Cardiac muscle cell (in vitro differentiated cells and primary cell): ENCODE measurements at regions not wholly inside any gene's neighbourhood (a gene's known extent, or its start where the extent isn't known, plus 50 kb on each side); places are given as distances from the start of the nearest gene placed in this dataset.
A peak's percentile ranks its signal among the peaks of the same experiment; 100 is the strongest.

Source experiments
- DNase-seq, 2 donors: peaks; one replicate each; pipeline versions ENCODE4 v3.0.0 to v3.0.0-alpha.2; 2010 to 2017; ENCODE audit warnings: low read depth in 1 of 2, low spot score in 1 of 2
- H3K27ac ChIP-seq: fragments of 200-600 bp; sonication (generic); 2 replicates; pipeline ENCODE4 v1.5.1; 2016
- H3K27me3 ChIP-seq: fragments of 200-600 bp; sonication (generic); 2 replicates; pipeline ENCODE4 v1.6.0; 2016; ENCODE audit warnings: control low read depth
- H3K36me3 ChIP-seq: fragments of 200-600 bp; sonication (generic); 2 replicates; pipeline ENCODE4 v1.5.1; 2016; ENCODE audit warnings: control low read depth
- H3K4me1 ChIP-seq: fragments of 200-600 bp; sonication (generic); 2 replicates; pipeline ENCODE4 v1.8.1; 2017; ENCODE audit warnings: low read depth, mild to moderate bottlenecking, mixed run types
- H3K4me3 ChIP-seq: fragments of 200-600 bp; sonication (generic); 2 replicates; pipeline ENCODE4 v1.5.1; 2016; ENCODE audit warnings: mild to moderate bottlenecking
- H3K9me3 ChIP-seq: fragments of 200-600 bp; sonication (generic); 2 replicates; pipeline ENCODE4 v1.5.1; 2017; ENCODE audit warnings: low read depth, mild to moderate bottlenecking, control low read depth
- CTCF ChIP-seq: IDR thresholded peaks from 2 replicates; pipeline ENCODE4 v1.5.1; 2012; ENCODE audit warnings: low read depth, mild to moderate bottlenecking, low read length

DNA sequence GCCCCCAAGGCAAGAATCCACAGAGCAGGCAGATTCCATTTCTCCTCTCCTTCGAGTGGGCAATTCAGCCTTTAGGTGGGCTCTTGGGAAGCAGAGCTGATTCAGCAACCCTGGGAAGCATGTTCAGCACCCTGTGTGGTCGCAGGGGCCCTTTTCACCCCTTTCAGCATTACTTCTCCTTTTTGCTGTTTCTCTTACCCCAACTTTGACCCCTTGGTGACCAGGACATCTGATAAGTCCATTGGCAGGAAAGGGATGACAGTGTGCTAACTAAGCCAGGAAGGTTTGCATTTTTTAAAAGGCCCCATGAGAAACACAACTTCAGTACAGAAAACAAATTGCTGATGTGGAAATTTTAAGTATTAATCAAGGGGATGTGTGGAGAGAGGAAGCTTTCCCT lies 283.7 kb upstream of the NRP1 start:
- Histone ChIP-seq H3K4me3 (no peak overlapping the region), H3K27ac (peak overlapping the region; percentile 70), H3K9me3 (no peaks in the 10 kb centered on the region), H3K36me3 (no peaks in the 10 kb centered on the region), H3K27me3 (no peaks in the 10 kb centered on the region), H3K4me1 (peaks cover 24% of the 10 kb centered on the region)
- no peak for DNase-seq
- TF ChIP-seq CTCF = no peak

- no peaks in the 10 kb centered on the region for H3K9me3 ChIP-seq
- peak; percentile 49 to 65 for DNase-seq
- H3K36me3 ChIP-seq = no peaks in the 10 kb centered on the region
- H3K4me1 ChIP-seq = peaks cover 24% of the 10 kb centered on the region
- TF ChIP-seq CTCF = no peak
- H3K27ac ChIP-seq = peak overlapping the region; percentile 70
- no peak overlapping the region for H3K4me3 ChIP-seq
- H3K27me3 ChIP-seq = no peaks in the 10 kb centered on the region
Observed at GRCh38 chr10:33617381-33618080, 283.1 kb upstream of the NRP1 start.

DNA sequence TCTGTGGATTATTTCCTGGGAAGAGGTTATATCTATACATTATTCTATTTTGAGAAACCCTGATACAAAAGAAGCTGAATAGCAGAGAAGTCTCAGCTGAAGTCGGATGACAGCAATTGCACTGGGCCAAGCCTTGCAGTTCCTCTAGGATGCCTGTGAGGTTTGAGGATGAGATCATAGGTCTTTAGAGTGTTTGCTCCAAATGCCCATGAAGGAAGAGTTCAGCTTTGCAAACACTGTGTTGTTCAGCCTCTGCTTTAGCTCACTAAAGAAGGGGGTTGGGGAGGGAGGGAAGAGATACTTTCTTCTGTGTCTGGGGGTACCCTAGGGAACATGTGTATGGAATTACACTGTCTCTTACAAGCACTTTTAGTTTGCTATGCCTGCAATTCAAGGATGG lies 282.5 kb upstream of the NRP1 start:
- Histone ChIP-seq H3K27ac (peak overlapping the region; percentile 70), H3K27me3 (no peaks in the 10 kb centered on the region), H3K36me3 (no peaks in the 10 kb centered on the region), H3K9me3 (no peaks in the 10 kb centered on the region), H3K4me1 (peaks cover 24% of the 10 kb centered on the region), H3K4me3 (no peak overlapping the region)
- peak; percentile 42 to 65 for DNase-seq
- no peak for TF ChIP-seq CTCF

- Histone ChIP-seq H3K4me1 (peaks cover 15% of the 10 kb centered on the region), H3K27ac (no peak overlapping the region), H3K4me3 (no peak overlapping the region), H3K9me3 (no peaks in the 10 kb centered on the region), H3K27me3 (no peaks in the 10 kb centered on the region), H3K36me3 (no peaks in the 10 kb centered on the region)
- no peak for TF ChIP-seq CTCF
- DNase-seq = peak in 1 of 2 donors; percentile 81
Observed at GRCh38 chr10:33612551-33612950, 278.1 kb upstream of the NRP1 start.

DNA sequence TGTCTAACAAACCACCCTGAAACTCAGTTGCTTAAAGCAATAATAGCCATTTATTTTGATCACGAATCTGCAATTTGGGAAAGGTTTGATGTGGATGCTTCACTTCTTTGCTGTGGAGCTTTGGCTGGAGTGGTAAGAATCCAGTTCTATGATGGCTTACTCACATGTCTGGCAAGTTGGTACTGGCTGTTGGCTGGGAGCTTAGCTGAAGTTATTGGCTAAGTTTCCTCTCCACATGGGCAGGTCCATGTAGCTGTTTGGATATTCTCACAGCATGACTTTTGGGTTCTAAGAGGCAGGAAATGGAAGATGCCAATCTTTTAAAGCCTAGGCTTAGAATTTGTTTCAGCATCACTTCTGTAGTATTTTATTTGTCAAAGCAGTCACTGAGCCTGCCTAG lies 277.6 kb upstream of the NRP1 start:
- DNase-seq = peak in 1 of 2 donors; percentile 42
- no peaks in the 10 kb centered on the region for H3K9me3 ChIP-seq
- no peaks in the 10 kb centered on the region for H3K27me3 ChIP-seq
- no peak for TF ChIP-seq CTCF
- no peak overlapping the region for H3K27ac ChIP-seq
- no peaks in the 10 kb centered on the region for H3K36me3 ChIP-seq
- H3K4me3 ChIP-seq = no peak overlapping the region
- peaks cover 10% of the 10 kb centered on the region for H3K4me1 ChIP-seq
